K562 (cell line): ENCODE measurements at regions not wholly inside any gene's neighbourhood (a gene's known extent, or its start where the extent isn't known, plus 50 kb on each side); places are given as distances from the start of the nearest gene placed in this dataset.

ENCODE experiments used
- ATAC-seq: fragments of 200-7000 bp; cut with Tn5 transposase; 3 replicates; pipeline ENCODE4 v1.9.1; 2020; ENCODE audit warnings: moderate library complexity
- BruUV-seq: library from RNA; stranded (reverse); fragments of 400-500 nt; replicated peaks from 2 replicates; lab custom pipeline; 2021; lab: Mats Ljungman, UMichigan
- CTCF ChIA-PET: fragments of 300-600 bp; formaldehyde crosslinking; extraction: SDS; loops from one replicate; lab custom pipeline; 2021; ENCODE audit warnings: low intra/inter-chr PET ratio; lab: Yijun Ruan, JAX
- POLR2A ChIA-PET: fragments of 300-600, 350-650 bp; sonication (Branson Sonifier 250); formaldehyde crosslinking; extraction: SDS; loops from one replicate; lab custom pipeline; 2021; ENCODE audit warnings: antibody characterized with exemption, inconsistent platforms; lab: Yijun Ruan, JAX
- DNase-seq, 4 experiments: peaks; one replicate each; pipeline versions ENCODE4 v3.0.0 to v3.0.0-alpha.2; 2011 to 2018; ENCODE audit warnings: low spot score in 3 of 4, mixed read lengths in 3 of 4; ENCODE audit errors: extremely low read depth in 1 of 4
- FAIRE-seq: peaks from 2 replicates; lab custom pipeline; 2011; peaks lifted over from hg19 to GRCh38; lab: Jason Lieb, UNC
- H2AFZ ChIP-seq: 2 replicates; pipeline ENCODE4 v1.6.0; 2011; ENCODE audit warnings: low read depth, low read length, control low read depth, inconsistent platforms
- H3K27ac ChIP-seq: fragments of 200-600 bp; 3 replicates; pipeline ENCODE4 v1.8.0; 2011; ENCODE audit warnings: low read depth, mild to moderate bottlenecking, control low read depth, inconsistent platforms, low read length, moderate library complexity, mixed read lengths; ENCODE audit errors: extremely low read depth
- H3K27me3 ChIP-seq, 2 experiments: fragments of 300-600 bp in 1 of 2; 2 replicates in 1 of 2; 3 replicates in 1 of 2; pipeline versions ENCODE4 v1.6.0 to v1.8.0; 2011; ENCODE audit warnings: inconsistent platforms in 2 of 2, low read length in 2 of 2, mild to moderate bottlenecking in 1 of 2, mixed read lengths in 1 of 2, moderate library complexity in 1 of 2; ENCODE audit not compliant: control insufficient read depth in 2 of 2, insufficient read depth in 2 of 2
- H3K36me3 ChIP-seq: fragments of 300-600 bp; 3 replicates; pipeline ENCODE4 v1.8.0; 2011; ENCODE audit warnings: mild to moderate bottlenecking, low read length, inconsistent platforms; ENCODE audit not compliant: control insufficient read depth, insufficient read depth
- H3K4me1 ChIP-seq, 2 experiments: fragments of 200-600 bp in 1 of 2; replicated peaks in 1 of 2; 2 replicates in 1 of 2; 3 replicates in 1 of 2; pipeline versions ENCODE4 v1.5.1 to v1.8.0; 2011; ENCODE audit warnings: inconsistent platforms in 2 of 2, low read length in 2 of 2, mild to moderate bottlenecking in 1 of 2, mixed read lengths in 1 of 2, moderate library complexity in 1 of 2; ENCODE audit not compliant: control insufficient read depth in 2 of 2, insufficient read depth in 2 of 2
- H3K4me2 ChIP-seq: 2 replicates; pipeline ENCODE4 v1.6.1; 2011; ENCODE audit warnings: low read length, control low read depth, inconsistent platforms, mixed read lengths; ENCODE audit not compliant: insufficient read depth
- H3K4me3 ChIP-seq: fragments of 200-600 bp; sonication (generic), shearing (Covaris generic); 2 replicates; pipeline ENCODE4 v1.5.1; 2016; ENCODE audit warnings: control low read depth, inconsistent platforms
- H3K79me2 ChIP-seq: fragments of 200-600 bp; 3 replicates; pipeline ENCODE4 v1.8.0; 2011; ENCODE audit warnings: low read length, inconsistent platforms; ENCODE audit not compliant: control insufficient read depth, insufficient read depth
- H3K9ac ChIP-seq, 2 experiments: 2 replicates each; pipeline versions ENCODE4 v1.6.0 to v1.6.1; 2011; ENCODE audit warnings: low read depth in 2 of 2, low read length in 2 of 2, control low read depth in 1 of 2, inconsistent platforms in 1 of 2, mild to moderate bottlenecking in 1 of 2, mixed read lengths in 1 of 2; ENCODE audit not compliant: insufficient read depth in 1 of 2
- H3K9me1 ChIP-seq: one replicate; pipeline ENCODE4 v1.6.0; 2011; ENCODE audit warnings: inconsistent platforms, mild to moderate bottlenecking, low read length, moderate library complexity; ENCODE audit not compliant: control insufficient read depth, insufficient read depth
- H3K9me3 ChIP-seq: replicated peaks from 2 replicates; pipeline ENCODE4 v1.5.1; 2011; ENCODE audit warnings: low read depth, low read length, inconsistent platforms; ENCODE audit not compliant: control insufficient read depth, insufficient read depth
- H4K20me1 ChIP-seq: replicated peaks from 2 replicates; pipeline ENCODE4 v1.6.1; 2011; ENCODE audit warnings: low read length, inconsistent platforms, mixed read lengths; ENCODE audit not compliant: control insufficient read depth, insufficient read depth
- CBX1 ChIP-seq: sonication (generic); IDR thresholded peaks from 2 replicates; pipeline ENCODE4 v1.6.1; 2016; ENCODE audit warnings: antibody characterized with exemption, low read depth, mild to moderate bottlenecking
- CTBP1 ChIP-seq: fragments of 450-650 bp; IDR thresholded peaks from 2 replicates; pipeline ENCODE4 v1.6.1; 2016; ENCODE audit warnings: borderline replicate concordance
- DPF2 ChIP-seq: fragments of 450-650 bp; IDR thresholded peaks from 2 replicates; pipeline ENCODE4 v1.6.1; 2016
- GATAD2B ChIP-seq: fragments of 450-650 bp; IDR thresholded peaks from 2 replicates; pipeline ENCODE4 v1.6.1; 2017; ENCODE audit warnings: mild to moderate bottlenecking, borderline replicate concordance
- PURB ChIP-seq: sonication (generic); formaldehyde crosslinking; IDR thresholded peaks from 2 replicates; pipeline ENCODE4 v1.9.0; 2021; ENCODE audit warnings: low read depth, mild to moderate bottlenecking, missing genetic modification reagents
- RAD51 ChIP-seq: fragments of 450-650 bp; IDR thresholded peaks from 2 replicates; pipeline ENCODE4 v1.7.1; 2016; ENCODE audit warnings: low read depth, mild to moderate bottlenecking, borderline replicate concordance
- SIN3B ChIP-seq: fragments of 450-650 bp; IDR thresholded peaks from 2 replicates; pipeline ENCODE4 v1.6.1; 2017; ENCODE audit warnings: low read depth, mild to moderate bottlenecking, moderate library complexity
- SPI1 ChIP-seq: IDR thresholded peaks from 2 replicates; pipeline ENCODE4 v1.6.1; 2011; ENCODE audit warnings: low read depth, low read length, control low read depth, borderline replicate concordance
- STAT6 ChIP-seq: sonication (generic); formaldehyde crosslinking; IDR thresholded peaks from 2 replicates; pipeline ENCODE4 v1.8.1; 2023; ENCODE audit warnings: mild to moderate bottlenecking, missing genetic modification reagents
- ZBTB9 ChIP-seq: fragments of 450-650 bp; formaldehyde crosslinking; IDR thresholded peaks from 2 replicates; pipeline ENCODE4 v1.4.0; 2020; ENCODE audit warnings: mild to moderate bottlenecking, moderate library complexity
- ZFP30 ChIP-seq: fragments of 250-450 bp; sonication (Bioruptor Pico); IDR thresholded peaks from 2 replicates; pipeline ENCODE4 v1.8.0; 2022; ENCODE audit warnings: moderate library complexity, mild to moderate bottlenecking, inconsistent platforms, borderline replicate concordance
- ZFX ChIP-seq: sonication (generic); formaldehyde crosslinking; IDR thresholded peaks from 2 replicates; pipeline ENCODE4 v1.8.0; 2022; ENCODE audit warnings: mild to moderate bottlenecking, missing genetic modification reagents, moderate library complexity
- ZNF124 ChIP-seq: sonication (generic); formaldehyde crosslinking; IDR thresholded peaks from 2 replicates; pipeline ENCODE4 v1.8.1; 2022; ENCODE audit warnings: missing genetic modification reagents
- ZNF280A ChIP-seq: fragments of 450-650 bp; IDR thresholded peaks from 2 replicates; pipeline ENCODE4 v1.6.1; 2018; ENCODE audit warnings: mild to moderate bottlenecking, low read depth; ENCODE audit not compliant: partially characterized antibody
- ZNF316 ChIP-seq: fragments of 450-650 bp; IDR thresholded peaks from 2 replicates; pipeline ENCODE4 v1.6.1; 2016
- ZNF384 ChIP-seq: IDR thresholded peaks from 2 replicates; pipeline ENCODE4 v1.6.1; 2012; ENCODE audit warnings: low read depth, low read length, improper control_type of control experiment
- WGBS: fragments of 100-300 bp; shearing (Covaris generic); methylation state at CpG from one replicate; pipeline ENCODE4 v1.1.6; 2016; ENCODE audit warnings: low coverage, mixed read lengths; ENCODE audit not compliant: insufficient coverage; ENCODE audit errors: missing lambda C conversion rate; 5-methylcytosine and 5-hydroxymethylcytosine counted together
- in situ Hi-C: fragments of 300-500 bp; cut with MboI; formaldehyde crosslinking; loops from 4 replicates; pipeline ENCODE4 v1.15.0; 2018; ENCODE audit warnings: inconsistent platforms, mixed read lengths
- intact Hi-C: fragments of 100-400 bp; cut with micrococcal nuclease; formaldehyde crosslinking; loops from 2 replicates; pipeline ENCODE4 v1.14.2; 2022

GRCh38 chr18:44513233-44513632, 167.5 kb upstream of the SETBP1 start:
- Histone ChIP-seq H3K4me3 (no peak overlapping the region), H2AFZ (no peak overlapping the region), H3K27ac (no peak overlapping the region), H3K9ac (no peak overlapping the region), H3K4me2 (no peak overlapping the region), H3K9me1 (no peaks in the 10 kb centered on the region), H3K79me2 (no peaks in the 10 kb centered on the region), H3K4me1 (no peaks in the 10 kb centered on the region), H3K27me3 (no peaks in the 10 kb centered on the region), H4K20me1 (no peaks in the 10 kb centered on the region), H3K9me3 (no peaks in the 10 kb centered on the region), H3K36me3 (no peaks in the 10 kb centered on the region)
- BruUV-seq = no TSS peak
- 3% methylated on average over 3 of the region's 3 CpGs for WGBS
- ChIA-PET POLR2A (no interaction called here), CTCF (no interaction called here)
- no peak for DNase-seq
- intact Hi-C loops (no loop called here), in situ Hi-C loops (no loop called here)
- no peak for FAIRE-seq
- ATAC-seq = no peak
- TF ChIP-seq SIN3B = no peak
- no peak for TF ChIP-seq ZFX (CRISPR knock-in tag)
- no peak for TF ChIP-seq CTBP1
- TF ChIP-seq RAD51 = no peak
- no peak for TF ChIP-seq PURB (CRISPR knock-in tag)
- no peak for TF ChIP-seq STAT6 (CRISPR knock-in tag)
- no peak for TF ChIP-seq ZNF316
- no peak for TF ChIP-seq ZNF384
- no peak for TF ChIP-seq ZNF124
- no peak for TF ChIP-seq SPI1
- TF ChIP-seq GATAD2B = no peak
- no peak for TF ChIP-seq ZFP30 (CRISPR knock-in tag)
- TF ChIP-seq CBX1 = no peak
- no peak for TF ChIP-seq ZNF280A
- no peak for TF ChIP-seq ZBTB9 (CRISPR knock-in tag)
- no peak for TF ChIP-seq DPF2
